ENCODE measurements at regions not wholly inside any gene's neighbourhood (a gene's known extent, or its start where the extent isn't known, plus 50 kb on each side); places are given as distances from the start of the nearest gene placed in this dataset.
"Not testable (repeated sequence)": the region's sequence is repeated elsewhere in the genome, so short reads cannot be mapped to it uniquely, and the experiment has no call there.

- no peak for DNase-seq (ENCODE audit: low spot score, unreplicated experiment)
- no peaks in the 10 kb centered on the region for H3K9me3 Mint-ChIP-seq (ENCODE audit: low read depth)
- no peaks in the 10 kb centered on the region for H3K36me3 Mint-ChIP-seq (ENCODE audit: insufficient read depth)
- peaks cover 6% of the 10 kb centered on the region for H3K4me1 Mint-ChIP-seq (ENCODE audit: low read depth)
- TF ChIP-seq CTCF (IDR thresholded peaks at IDR 0.05; ENCODE audit: unreplicated experiment): no peak
- no peak overlapping the region for H3K4me3 Mint-ChIP-seq (ENCODE audit: low read depth)
- no peaks in the 10 kb centered on the region for H3K27me3 Mint-ChIP-seq
- H3K27ac Mint-ChIP-seq: no peak overlapping the region
These were observed 109.2 kb downstream of the IGLL1 start for GRCh38 chr22:23470811-23471389.

GRCh38 chr22:23467721-23468294 lies 112.3 kb downstream of the IGLL1 start:
- H3K36me3 Mint-ChIP-seq (ENCODE audit: insufficient read depth): no peaks in the 10 kb centered on the region
- no peak for TF ChIP-seq CTCF (IDR thresholded peaks at IDR 0.05; ENCODE audit: unreplicated experiment)
- no peak overlapping the region for H3K4me3 Mint-ChIP-seq (ENCODE audit: low read depth)
- no peaks in the 10 kb centered on the region for H3K27me3 Mint-ChIP-seq
- no peak overlapping the region for H3K27ac Mint-ChIP-seq
- DNase-seq (ENCODE audit: low spot score, unreplicated experiment): no peak
- H3K4me1 Mint-ChIP-seq (ENCODE audit: low read depth): peaks cover 8% of the 10 kb centered on the region
- no peaks in the 10 kb centered on the region for H3K9me3 Mint-ChIP-seq (ENCODE audit: low read depth)

GRCh38 chr22:23466351-23466750 lies 113.7 kb downstream of the IGLL1 start:
- no peak for TF ChIP-seq CTCF (IDR thresholded peaks at IDR 0.05; ENCODE audit: unreplicated experiment)
- Mint-ChIP-seq H3K9me3 (ENCODE audit: low read depth) (no peaks in the 10 kb centered on the region), H3K4me1 (ENCODE audit: low read depth) (peaks cover 8% of the 10 kb centered on the region), H3K27me3 (no peaks in the 10 kb centered on the region), H3K27ac (no peak overlapping the region), H3K4me3 (ENCODE audit: low read depth) (no peak overlapping the region), H3K36me3 (ENCODE audit: insufficient read depth) (no peaks in the 10 kb centered on the region)
- DNase-seq (ENCODE audit: low spot score, unreplicated experiment): no peak

- not testable (repeated sequence) for H3K27me3 Mint-ChIP-seq; H3K4me1 Mint-ChIP-seq (ENCODE audit: low read depth); H3K36me3 Mint-ChIP-seq (ENCODE audit: insufficient read depth); DNase-seq (ENCODE audit: low spot score, unreplicated experiment); H3K9me3 Mint-ChIP-seq (ENCODE audit: low read depth); H3K27ac Mint-ChIP-seq; H3K4me3 Mint-ChIP-seq (ENCODE audit: low read depth)
These were observed 115.3 kb downstream of the IGLL1 start for GRCh38 chr22:23464796-23465195.

- H3K4me3 Mint-ChIP-seq (ENCODE audit: low read depth); H3K9me3 Mint-ChIP-seq (ENCODE audit: low read depth); H3K27ac Mint-ChIP-seq; H3K36me3 Mint-ChIP-seq (ENCODE audit: insufficient read depth); H3K27me3 Mint-ChIP-seq; DNase-seq (ENCODE audit: low spot score, unreplicated experiment): not testable (repeated sequence)
- H3K4me1 Mint-ChIP-seq (ENCODE audit: low read depth): peaks cover 15% of the 10 kb centered on the region
These were observed 119.5 kb downstream of the IGLL1 start for GRCh38 chr22:23460517-23461031.

- DNase-seq (ENCODE audit: low spot score, unreplicated experiment); H3K9me3 Mint-ChIP-seq (ENCODE audit: low read depth); H3K27ac Mint-ChIP-seq; H3K4me3 Mint-ChIP-seq (ENCODE audit: low read depth); H3K36me3 Mint-ChIP-seq (ENCODE audit: insufficient read depth); H3K27me3 Mint-ChIP-seq: not testable (repeated sequence)
- H3K4me1 Mint-ChIP-seq (ENCODE audit: low read depth): peaks cover 18% of the 10 kb centered on the region
These were observed 120.2 kb downstream of the IGLL1 start for GRCh38 chr22:23459645-23460516.

All from progenitor cell of endocrine pancreas (in vitro differentiated cells).